NCI-H146 treated with DMSO at 0.1 percent for 48 hours (cell line): ENCODE measurements at regions not wholly inside any gene's neighbourhood (a gene's known extent, or its start where the extent isn't known, plus 50 kb on each side); places are given as distances from the start of the nearest gene placed in this dataset.

Experiments used
- DNase-seq: peaks from one replicate; lab custom pipeline; 2025; ENCODE audit not compliant: unreplicated experiment; lab: John Stamatoyannopoulos, UW

DNA sequence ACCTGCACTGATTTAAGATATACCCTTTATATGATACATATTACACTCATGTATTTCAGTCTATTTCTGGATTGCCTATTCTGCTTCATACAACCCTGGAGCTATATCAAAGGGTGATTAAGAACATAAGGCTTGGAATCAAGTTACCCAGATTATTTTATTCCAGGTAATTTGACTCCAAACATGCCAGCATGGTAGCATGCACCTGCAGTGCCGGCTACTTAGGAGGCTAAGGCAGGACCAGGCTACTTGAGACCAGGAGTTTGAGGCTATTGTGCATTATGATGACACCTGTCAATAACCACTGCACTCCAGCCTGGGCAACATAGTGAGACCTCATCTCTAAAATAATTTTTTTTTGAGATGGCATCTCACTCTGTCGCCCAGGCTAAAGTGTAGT, 50.4 kb upstream of the NEO1 start:
- no peak for DNase-seq

DNA sequence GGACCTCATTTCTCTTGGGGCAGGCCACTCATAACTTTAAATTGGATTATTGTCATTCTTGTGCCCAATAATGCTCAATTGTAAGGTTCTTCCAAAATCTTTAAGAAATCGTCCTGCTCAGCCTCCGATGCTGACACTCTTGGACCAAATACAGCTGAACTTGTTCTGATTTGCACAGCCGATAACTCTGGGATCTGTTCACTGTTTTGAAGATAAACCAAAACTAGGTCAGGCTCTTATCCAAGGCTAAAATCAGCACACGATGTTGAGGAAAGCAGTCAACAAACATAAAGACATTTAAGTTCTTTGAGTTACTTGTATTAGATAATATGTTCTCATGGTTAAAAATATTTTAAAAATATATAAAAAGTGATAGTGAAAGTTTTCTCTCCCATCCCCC, 52.0 kb upstream of the NEO1 start:
- DNase-seq: no peak

DNA sequence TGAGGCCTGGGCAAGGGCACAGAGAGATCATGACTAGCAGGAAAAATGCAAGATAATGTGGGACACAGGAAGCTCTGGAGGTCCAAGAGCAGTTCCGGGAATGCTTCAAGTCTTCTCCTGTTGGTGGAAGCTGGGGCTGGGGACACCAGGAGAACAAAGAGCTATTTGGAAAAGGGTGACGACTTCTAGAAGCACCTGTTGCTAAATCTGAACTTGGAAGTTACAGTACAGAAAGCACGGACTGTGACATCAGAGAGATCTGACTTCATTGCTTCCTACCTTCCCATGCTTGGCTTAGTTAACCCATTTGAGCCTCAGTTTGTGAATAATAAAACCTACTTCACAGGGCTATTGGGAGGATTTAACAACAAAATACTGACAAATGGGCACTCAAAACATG, 52.7 kb upstream of the NEO1 start:
- DNase-seq: no peak

DNA sequence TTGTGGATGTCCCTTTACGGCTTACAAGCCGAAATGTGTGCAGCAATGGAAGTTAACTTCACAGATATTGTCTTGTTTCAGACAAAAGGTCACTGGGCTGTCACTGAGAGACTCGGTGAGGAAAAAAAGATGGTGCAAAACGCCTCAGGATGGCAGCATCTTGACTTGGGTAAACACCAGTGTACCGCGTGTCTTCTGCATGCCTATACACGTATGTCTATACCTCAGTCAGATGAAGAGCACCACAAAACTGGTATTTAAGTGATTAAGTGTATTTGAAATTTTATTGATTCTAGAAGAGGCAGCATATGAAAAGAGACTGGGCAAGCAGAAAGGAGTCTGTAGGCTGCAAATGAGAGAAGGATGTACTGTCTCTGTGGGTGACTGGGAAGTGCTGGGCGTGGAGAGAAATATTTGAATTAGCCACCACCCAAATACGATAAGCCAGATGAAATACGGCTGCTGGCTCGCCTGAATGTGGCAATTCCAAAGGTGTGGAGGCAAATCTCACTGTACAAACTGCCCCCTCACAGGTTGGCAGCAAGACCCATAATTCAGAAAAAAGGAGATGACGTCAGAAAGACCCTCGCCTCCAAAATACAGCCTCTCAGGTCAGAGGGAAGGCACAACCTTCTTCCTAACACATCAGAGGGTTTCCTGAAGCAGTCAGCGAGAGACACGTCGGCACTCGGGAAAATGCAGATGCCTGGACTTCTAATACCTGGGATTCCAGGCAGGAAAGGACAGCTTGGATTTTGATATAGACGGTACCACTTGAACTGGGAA, 53.4 kb upstream of the NEO1 start:
- no peak for DNase-seq

DNA sequence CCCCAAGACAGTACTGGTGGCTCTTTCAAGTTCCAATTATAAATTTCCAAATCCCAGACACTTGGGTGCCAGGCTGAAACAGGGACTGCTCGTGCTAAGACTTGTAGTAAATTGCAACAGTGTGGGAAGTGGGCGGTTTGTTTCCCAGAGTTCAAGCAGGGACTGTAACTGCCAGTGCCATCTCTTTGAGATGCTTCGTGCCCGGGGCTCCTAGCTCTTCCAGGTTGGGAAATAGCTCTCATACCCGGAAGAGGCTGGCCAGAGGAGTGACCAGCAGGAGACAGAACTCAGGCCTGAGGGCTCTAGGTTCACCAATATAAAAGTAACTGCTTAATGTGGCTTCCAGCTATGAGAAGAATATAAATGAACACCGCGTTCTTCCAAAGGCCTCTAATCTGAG, 54.0 kb upstream of the NEO1 start:
- no peak for DNase-seq

DNA sequence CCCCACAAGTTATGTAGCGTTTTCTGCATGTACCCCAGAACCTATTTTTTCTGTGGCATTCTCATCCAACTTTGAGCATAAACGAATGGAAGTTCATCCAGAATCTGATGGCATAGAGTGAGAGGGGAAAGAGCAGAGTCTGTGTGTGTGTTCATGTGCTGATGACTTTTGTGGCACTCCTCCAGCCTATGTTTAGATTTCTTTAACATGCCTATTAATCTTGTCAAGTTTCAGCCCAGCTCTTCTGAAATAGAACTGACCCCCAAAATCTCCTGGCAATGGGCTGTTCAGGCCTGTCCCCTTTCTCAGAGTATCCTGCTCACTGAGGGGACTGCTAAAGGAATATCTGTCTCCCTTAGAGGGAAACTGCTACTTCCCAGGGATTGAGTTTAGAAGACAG, 56.4 kb upstream of the NEO1 start:
- no peak for DNase-seq

DNA sequence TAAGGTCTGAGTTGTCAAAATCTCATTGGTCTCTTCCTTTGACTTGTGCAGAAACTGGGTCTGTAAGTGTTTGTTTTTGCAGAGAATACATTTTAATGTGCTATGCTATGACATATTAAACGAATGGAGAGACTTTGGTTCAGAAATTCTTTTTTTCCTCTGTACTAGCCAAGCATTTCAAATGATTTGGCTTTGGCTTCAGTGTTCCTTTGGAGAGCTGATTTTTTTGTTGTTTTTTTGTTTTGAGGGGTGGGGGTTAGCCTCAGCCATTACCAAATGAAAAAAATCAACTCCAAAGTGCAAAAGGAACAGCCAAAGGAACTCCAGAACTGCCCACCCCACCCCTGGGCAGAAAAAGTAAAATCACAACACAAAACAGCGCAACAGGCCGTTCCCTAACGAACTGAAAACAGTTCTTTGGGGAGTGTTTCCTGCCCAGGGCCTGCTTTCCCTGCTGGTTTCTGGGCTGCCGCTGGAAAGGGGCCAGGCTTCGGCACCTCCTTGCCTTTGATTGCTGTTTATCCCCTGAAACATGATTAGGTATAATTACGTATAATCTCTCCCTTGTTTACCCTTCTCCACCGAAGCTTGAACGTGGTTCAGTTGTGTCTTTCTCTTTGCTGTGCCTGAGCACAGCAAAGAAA, 57.6 kb upstream of the NEO1 start:
- peak; percentile 1 for DNase-seq

DNA sequence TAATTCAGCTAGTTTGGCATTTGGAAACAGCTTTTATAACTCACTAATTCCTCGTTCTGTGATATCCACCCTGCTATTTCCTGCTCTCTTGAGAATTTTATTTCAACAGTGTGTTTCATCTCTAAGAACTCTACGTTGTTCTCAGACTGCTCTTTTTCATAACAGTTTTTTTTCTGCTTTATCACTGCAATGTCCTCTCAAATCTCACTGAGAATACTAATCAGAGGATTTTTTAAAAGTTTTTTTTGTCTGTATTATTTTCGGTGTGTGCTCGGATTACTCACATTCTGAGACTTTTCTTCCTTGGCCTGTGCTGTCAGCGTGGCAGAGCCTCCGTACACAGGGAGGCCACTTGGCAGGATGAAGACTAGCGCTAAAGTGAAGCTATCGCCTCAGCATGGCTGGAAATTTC, 59.4 kb upstream of the NEO1 start:
- DNase-seq: no peak

DNA sequence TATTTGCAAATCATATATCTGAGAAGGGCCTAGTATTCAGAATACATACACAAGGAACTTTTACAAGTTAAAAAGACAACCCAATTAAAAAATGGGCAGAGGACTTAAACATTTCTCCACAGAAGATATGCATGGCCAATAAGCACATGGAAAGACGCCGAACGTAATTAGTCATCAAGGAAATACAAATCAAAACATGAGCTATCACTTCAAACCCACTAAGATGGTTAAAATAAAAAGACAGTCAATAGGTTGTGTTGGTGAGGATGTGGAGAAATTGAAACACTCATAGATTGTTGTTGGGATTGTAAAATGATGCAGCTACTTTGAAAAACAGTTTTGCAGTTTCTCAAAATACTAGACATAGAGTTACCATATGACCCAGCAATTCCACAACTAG, 61.2 kb upstream of the NEO1 start:
- no peak for DNase-seq

DNA sequence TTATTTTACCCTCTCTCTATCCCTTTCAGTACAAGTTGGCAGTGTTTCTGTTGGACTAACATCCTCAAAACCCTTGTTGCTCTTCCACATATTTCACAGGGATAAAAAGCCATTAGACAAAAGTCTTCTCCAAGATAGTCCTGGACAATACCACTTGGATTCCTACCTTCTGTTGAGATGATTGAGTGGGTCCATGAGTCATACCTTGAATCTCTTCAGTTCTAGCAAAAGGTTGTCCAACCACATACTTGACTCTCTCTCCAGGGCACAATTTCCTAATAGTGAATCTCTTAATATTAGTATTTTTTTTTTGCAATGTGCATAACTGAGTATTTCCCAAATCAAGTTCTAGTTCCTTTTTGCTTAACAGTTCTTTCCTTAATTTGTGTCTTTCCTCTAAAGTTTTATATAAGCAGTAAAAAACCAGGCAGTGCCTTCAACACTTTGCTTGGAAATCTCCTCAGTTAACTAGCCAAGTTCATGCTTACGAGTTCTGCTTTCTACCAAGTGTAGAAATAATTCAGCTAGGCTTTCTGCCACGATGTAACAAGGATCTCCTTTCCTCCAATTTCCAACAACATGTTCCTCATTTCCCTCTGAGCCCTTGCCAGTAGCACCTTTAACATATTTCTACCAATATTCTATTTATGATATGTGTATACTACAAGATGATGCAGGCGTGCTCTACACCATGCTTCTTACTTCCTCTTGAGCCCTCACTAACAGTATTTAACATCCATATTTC, 68.3 kb upstream of the NEO1 start:
- DNase-seq: no peak

DNA sequence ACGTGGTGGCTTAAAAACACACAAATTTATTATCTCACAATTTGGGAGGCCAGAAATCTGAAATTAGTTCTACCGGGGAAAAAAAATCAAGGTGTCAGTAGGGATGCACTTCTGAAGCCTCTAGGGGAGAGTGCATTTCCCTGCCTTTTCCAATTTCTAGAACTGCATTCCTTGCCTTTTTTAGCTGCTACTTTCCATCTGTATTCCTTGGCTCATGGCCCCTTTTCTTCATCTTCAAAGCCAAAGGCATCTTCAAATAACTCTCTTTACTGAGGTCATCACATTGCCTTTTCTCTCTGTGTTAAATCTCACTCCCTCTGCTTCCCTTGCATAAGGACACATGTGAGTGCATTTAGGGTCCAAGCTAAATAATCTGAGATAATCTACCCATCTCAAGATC, 69.5 kb upstream of the NEO1 start:
- no peak for DNase-seq

DNA sequence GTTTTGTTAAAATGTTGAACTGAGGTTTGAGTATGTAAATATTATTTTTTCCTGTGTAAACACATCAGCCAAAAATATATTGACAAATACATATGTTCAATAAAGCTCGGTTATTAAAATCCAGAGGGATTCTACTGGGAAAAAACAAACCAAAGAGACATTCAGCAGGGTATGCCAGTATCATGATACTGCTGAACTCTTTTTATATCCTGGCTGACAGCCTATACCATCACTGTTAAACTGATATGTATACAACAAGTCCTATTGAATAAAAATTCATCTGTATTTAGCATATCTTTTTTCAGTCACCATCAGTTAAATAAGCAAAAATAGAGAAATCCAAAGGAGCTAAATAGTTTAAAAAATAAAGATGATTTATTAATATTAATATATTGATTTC, 71.6 kb upstream of the NEO1 start:
- DNase-seq: no peak

DNA sequence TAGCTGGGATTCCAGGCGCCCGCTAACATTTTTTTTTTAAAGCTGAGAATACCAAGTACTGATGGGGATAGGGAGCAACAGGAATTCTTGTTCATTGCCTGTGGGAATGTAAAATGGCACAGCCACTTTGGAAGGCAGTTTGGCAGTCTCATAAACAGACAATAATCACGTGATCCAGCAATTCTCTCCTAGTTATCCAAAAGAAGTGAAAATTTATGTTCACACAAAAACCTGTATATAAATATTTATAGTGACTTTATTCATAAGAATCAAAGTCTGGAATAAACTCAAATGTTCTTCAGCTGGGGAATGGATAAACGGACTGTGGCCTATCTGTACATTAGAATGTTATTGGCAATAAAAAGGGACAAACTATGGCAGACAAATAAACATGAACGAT, 72.5 kb upstream of the NEO1 start:
- DNase-seq: no peak

DNA sequence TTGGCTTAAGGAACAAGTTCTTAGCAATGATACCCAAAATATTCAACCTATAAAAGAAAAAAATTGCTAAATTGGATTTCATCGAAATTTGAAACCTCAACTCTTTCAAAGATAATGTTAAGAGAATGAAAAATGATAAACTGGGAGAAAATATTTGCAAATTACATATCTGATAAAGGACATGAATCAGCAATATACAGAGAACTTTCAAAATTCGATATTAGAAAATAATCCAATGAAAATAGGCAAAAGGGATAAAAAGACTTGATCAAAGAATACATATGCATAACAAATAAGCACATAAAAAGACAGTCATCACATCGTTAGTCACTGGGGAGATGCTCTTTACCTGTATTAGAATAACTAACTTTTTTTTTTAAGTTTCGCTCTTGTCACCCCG, 73.0 kb upstream of the NEO1 start:
- no peak for DNase-seq

DNA sequence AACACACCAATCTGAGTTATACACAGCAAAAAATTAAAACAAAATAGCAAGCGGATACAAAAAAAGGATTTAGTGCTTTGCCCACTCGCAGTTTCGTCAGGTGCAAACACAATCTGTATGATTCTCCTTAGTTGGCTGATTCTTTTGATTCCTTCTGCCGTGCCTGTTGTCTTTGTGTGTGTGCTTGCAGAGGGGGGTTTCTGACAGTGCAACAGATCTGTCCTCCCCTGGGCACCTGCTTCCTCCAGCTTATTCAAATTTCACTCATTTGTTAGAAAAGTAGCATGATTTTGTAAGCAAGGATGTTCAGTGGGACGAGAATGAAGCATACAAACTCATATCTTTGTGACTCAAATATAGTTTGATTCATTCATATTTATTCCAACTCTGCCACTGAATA, 74.0 kb upstream of the NEO1 start:
- no peak for DNase-seq

DNA sequence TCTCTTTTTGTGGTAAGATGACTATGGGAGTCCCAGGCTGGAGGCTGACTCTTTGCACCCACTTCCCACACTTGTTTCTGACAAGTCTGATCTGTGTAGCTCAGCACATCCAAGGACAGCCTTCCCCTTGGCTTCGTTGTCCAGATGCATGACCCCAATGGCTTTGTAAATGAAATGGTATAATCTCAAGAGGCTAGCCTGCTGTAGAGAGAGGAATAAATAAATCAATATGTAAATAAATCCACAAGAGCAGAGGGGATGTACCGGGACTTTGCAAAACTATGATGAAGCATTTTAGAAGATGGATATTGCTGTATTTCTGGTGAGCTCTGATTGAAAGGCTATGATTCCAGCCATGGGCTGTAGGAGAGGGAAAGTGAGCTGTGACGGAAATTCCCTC, 79.9 kb upstream of the NEO1 start:
- DNase-seq: no peak

DNA sequence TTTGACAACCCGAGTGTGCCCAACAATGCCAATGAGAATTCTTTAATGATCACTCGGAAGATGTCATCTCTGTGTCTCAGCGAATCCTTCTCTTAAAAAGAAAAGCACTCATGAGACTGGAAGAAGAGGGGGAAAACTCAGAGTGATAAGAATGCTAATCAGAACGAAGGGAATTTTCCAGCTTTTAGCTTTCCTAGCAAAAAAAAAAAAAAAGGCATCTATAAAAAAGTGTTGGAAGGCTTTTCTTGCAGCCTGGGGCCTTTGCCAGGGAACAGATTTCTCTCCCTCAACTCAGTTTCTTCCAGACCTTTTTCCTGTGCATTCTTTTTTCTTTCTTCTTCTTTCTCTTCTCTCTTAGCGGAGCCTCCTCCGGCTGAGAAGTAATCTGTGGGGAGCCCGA, 80.5 kb upstream of the NEO1 start:
- no peak for DNase-seq

DNA sequence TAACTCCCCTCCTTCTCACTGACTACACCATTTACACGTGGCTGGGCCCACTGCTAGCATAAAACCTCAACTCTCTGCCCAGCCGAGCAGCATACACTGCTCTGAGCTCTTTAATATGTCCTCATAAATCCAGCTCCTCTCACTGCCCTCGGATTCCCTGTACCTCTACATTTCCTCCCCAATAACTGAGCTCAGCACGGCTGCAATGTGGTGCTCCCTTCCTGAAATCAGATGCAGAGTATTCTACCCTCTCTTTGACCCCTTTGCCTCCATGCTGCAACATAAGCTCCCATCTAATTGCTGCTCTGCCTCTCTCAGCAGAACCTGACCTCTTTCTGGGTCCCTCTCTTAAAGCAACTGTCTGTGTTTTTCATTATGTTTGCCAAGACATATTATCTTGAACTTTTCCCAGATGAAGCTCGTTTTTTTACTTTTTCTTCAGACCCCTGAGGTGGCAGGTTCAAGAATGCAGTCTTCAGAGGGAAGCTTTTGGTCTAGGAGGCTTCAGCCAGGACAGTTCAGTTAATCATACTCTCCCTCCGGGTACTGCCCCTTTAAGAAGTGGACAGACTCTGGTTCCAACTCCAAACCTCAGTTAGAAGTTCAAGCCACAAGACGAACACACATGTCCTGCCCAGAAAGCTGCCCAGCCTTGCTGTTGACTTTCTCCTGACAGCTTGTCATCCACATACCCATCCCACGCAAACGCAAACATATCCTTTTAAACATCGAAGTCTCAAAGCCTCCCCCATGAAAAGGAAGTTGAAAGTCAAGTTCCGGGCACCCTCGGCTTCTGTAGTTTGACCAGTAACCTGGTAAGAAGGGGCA, 81.1 kb upstream of the NEO1 start:
- DNase-seq: no peak

DNA sequence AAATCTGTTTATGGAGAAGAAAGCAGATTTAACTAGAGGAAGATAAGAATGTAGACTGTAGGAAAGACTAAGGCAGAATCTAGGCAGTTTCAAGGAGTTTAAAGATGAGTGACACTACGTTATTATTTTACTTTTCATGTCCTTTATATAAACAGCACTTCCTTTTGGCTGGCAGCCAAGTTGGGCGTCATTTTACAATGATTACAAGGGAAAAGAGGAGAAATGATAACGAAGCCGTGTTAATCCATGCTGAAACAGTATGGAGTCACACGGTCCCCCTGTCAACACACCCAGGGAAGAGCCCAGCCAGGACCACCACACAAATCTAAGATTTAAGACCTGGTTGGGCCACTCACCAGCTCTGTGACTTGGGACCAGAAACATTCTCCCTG, 83.7 kb upstream of the NEO1 start:
- DNase-seq: no peak

DNA sequence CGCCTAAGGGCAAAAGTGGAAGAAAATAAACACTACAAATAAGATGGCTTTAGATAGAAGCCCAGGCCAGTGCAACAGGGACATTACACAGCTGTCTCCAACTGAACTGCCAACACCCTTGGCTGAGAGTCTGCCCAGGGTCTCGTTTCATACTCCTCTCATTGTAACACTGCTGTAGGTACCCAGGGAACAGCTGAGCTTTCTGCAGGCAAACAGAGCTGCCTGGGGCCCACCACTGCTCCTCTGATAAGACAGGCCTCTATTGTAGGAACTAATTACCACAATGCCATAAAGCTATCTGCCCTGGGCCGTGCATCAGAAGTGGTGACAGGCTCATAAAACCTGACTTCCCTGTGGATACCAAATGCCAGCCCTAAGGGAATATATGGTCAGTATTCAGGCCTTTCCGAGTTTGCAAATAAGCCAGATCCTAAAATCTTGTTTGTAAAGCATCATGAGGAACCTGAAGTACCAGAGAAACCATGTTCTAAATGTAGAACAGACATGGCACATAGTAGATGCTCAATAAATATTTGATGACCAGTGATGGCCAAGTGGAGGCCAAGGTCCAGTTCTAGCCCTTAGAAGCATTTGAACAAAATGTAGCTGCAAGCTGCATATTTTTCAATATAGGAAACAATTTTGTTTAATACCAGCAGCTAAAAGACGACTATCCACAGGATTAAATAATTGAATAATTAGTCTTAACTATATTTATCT, 84.3 kb upstream of the NEO1 start:
- no peak for DNase-seq

DNA sequence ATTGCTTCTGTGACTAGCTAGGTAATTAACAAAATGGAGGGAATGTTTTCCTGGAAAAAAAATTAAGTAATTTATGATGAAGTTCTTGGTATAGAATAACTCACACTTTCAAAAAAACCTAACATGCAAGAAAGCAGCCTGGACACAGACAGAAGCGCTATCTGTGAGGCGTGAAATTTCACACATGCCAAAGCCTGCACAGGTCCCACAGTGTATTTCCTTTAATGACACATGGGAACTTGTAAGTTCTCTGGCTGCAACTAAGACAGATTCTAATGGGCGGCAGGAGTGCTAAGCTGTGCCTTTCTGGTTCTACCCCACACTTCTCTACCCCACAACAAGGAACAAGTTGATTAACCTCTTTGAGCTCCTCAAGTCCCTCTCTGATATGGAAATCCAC, 84.9 kb upstream of the NEO1 start:
- DNase-seq: no peak
